ENCODE measurements at regions not wholly inside any gene's neighbourhood (a gene's known extent, or its start where the extent isn't known, plus 50 kb on each side); places are given as distances from the start of the nearest gene placed in this dataset.

GRCh38 chr2:10185755-10186154 lies 63.2 kb downstream of the RRM2 start:
- H4K20me1 ChIP-seq (replicated peaks; ENCODE audit: control insufficient read depth, extremely low read depth, insufficient read depth, low read length): no peaks in the 10 kb centered on the region
- H3K36me3 ChIP-seq (ENCODE audit: control insufficient read depth in 2 of 2, extremely low read depth in 1 of 2, insufficient read depth in 2 of 2, low read length in 2 of 2): no peaks in the 10 kb centered on the region
- H3K27ac ChIP-seq (ENCODE audit: insufficient read depth, low read depth, low read length): no peak overlapping the region
- no peak overlapping the region for H3K4me3 ChIP-seq (replicated peaks in 1 of 3; ENCODE audit: insufficient read depth in 1 of 3, low read depth in 1 of 3, low read length in 3 of 3)
- POLR2A ChIA-PET: no interaction called here
- H2AFZ ChIP-seq (ENCODE audit: low read depth, low read length): no peak overlapping the region
- no peak for TF ChIP-seq GATA2 (IDR thresholded peaks at IDR 0.05; ENCODE audit: insufficient read depth, insufficient read length, low read depth, low read length)
- TF ChIP-seq JUN (IDR thresholded peaks at IDR 0.05; ENCODE audit: borderline replicate concordance, insufficient read depth, insufficient read length, low read depth): no peak
- TF ChIP-seq MAX (IDR thresholded peaks at IDR 0.05; ENCODE audit: insufficient read depth, insufficient read length): no peak
- TF ChIP-seq CTCF (IDR thresholded peaks at IDR 0.05; ENCODE audit: extremely low read depth in 1 of 2, insufficient read depth in 1 of 2, low read depth in 1 of 2, low read length in 2 of 2): no peak
- TF ChIP-seq POLR2A (IDR thresholded peaks at IDR 0.05; ENCODE audit: low read depth, low read length): no peak
- TF ChIP-seq MYC (IDR thresholded peaks at IDR 0.05; ENCODE audit: low read depth, low read length): no peak
- no peak for TF ChIP-seq POLR2AphosphoS5 (IDR thresholded peaks at IDR 0.05; ENCODE audit: insufficient read depth, low read depth, low read length)
- TF ChIP-seq EZH2 (IDR thresholded peaks at IDR 0.05; ENCODE audit: borderline replicate concordance, low read depth, low read length, severe bottlenecking): no peak
- TF ChIP-seq FOS (IDR thresholded peaks at IDR 0.05; ENCODE audit: borderline replicate concordance, insufficient read depth, low read length): no peak
- CTCF ChIA-PET: interaction anchor here (1.0 kb wide), 1 partner anchor 223 kb away, joined by 3 read pairs; no protein-coding TSS in a partner anchor
- DNase-seq (ENCODE audit: low read depth, low spot score) (no peak), FAIRE-seq (no peak)
- no peaks in the 10 kb centered on the region for H3K9me3 ChIP-seq (replicated peaks; ENCODE audit: control insufficient read depth, insufficient read depth, low read length)
- no peak overlapping the region for H3K4me2 ChIP-seq (ENCODE audit: insufficient read depth, low read length)
- no peaks in the 10 kb centered on the region for H3K79me2 ChIP-seq (ENCODE audit: control insufficient read depth, insufficient read depth, low read length)
- intact Hi-C loops (cut with micrococcal nuclease) (no loop called here), dilution Hi-C loops (cut with MboI; ENCODE audit: extremely low pct_ligation_motif_present, low sequenced_read_pairs) (no loop called here)
- no TSS peak for BruUV-seq (replicated peaks)
- no peaks in the 10 kb centered on the region for H3K4me1 ChIP-seq (ENCODE audit: control insufficient read depth, extremely low read depth, insufficient read depth, low read length)
- no peaks in the 10 kb centered on the region for H3K9me1 ChIP-seq (replicated peaks; ENCODE audit: control insufficient read depth, extremely low read depth, insufficient read depth, low read length)
- no peak overlapping the region for H3K9ac ChIP-seq (replicated peaks; ENCODE audit: extremely low read depth, insufficient read depth, low read length)
- H3K27me3 ChIP-seq (ENCODE audit: control insufficient read depth in 2 of 2, insufficient read depth in 2 of 2, low read length in 2 of 2): no peaks in the 10 kb centered on the region

Data from endothelial cell of umbilical vein (primary cell).